Astrocyte of the cerebellum (primary cell): ENCODE measurements at regions not wholly inside any gene's neighbourhood (a gene's known extent, or its start where the extent isn't known, plus 50 kb on each side); places are given as distances from the start of the nearest gene placed in this dataset.

ENCODE experiments used
- DNase-seq: peaks from one replicate; pipeline ENCODE4 v3.0.0-alpha.2; 2011; ENCODE audit warnings: low read depth
- H3K4me3 ChIP-seq: 2 replicates; pipeline ENCODE4 v1.5.1; 2011; ENCODE audit warnings: mild to moderate bottlenecking, low read depth, low read length, moderate library complexity
- CTCF ChIP-seq: IDR thresholded peaks from 2 replicates; pipeline ENCODE4 v1.5.1; 2012; ENCODE audit warnings: low read length, low read depth, moderate library complexity, mild to moderate bottlenecking; ENCODE audit errors: missing control alignments
- in situ Hi-C: cut with HindIII; loops from 2 replicates; pipeline ENCODE4 v1.10.0; 2017; ENCODE audit warnings: low sequenced_read_pairs

- DNase-seq = peak; percentile 60
- H3K4me3 ChIP-seq = no peak overlapping the region
- in situ Hi-C loops = loop anchor here (10.0 to 25.0 kb wide), 2 partner anchors 735 to 833 kb away; no protein-coding TSS in a partner anchor
- TF ChIP-seq CTCF = peak; percentile 74
Observed at GRCh38 chr7:46352004-46352954, 431.2 kb upstream of the IGFBP3 start.

GRCh38 chr7:46349490-46349889 lies 428.4 kb upstream of the IGFBP3 start:
- no peak for TF ChIP-seq CTCF
- H3K4me3 ChIP-seq = no peak overlapping the region
- no peak for DNase-seq
- in situ Hi-C loops = no loop called here

- DNase-seq = no peak
- TF ChIP-seq CTCF = no peak
- in situ Hi-C loops = no loop called here
- no peak overlapping the region for H3K4me3 ChIP-seq
Observed at GRCh38 chr7:46344533-46344932, 423.5 kb upstream of the IGFBP3 start.

GRCh38 chr7:46343802-46344201 lies 422.7 kb upstream of the IGFBP3 start:
- in situ Hi-C loops = no loop called here
- no peak overlapping the region for H3K4me3 ChIP-seq
- no peak for TF ChIP-seq CTCF
- no peak for DNase-seq

- DNase-seq = no peak
- in situ Hi-C loops = no loop called here
Observed at GRCh38 chr7:46322937-46323336, 401.9 kb upstream of the IGFBP3 start.

More at GRCh38 chr7:46322937-46323336, 401.9 kb upstream of the IGFBP3 start:
- no peak for TF ChIP-seq CTCF
- no peak overlapping the region for H3K4me3 ChIP-seq
